Lower leg skin (tissue), 3 donors: ENCODE measurements at regions not wholly inside any gene's neighbourhood (a gene's known extent, or its start where the extent isn't known, plus 50 kb on each side); places are given as distances from the start of the nearest gene placed in this dataset.

Experiments
- POLR2A ChIP-seq, 2 donors: fragments of 450-650 bp; IDR thresholded peaks; one replicate each; pipeline ENCODE4 v1.6.1; 2016 to 2017; ENCODE audit warnings: antibody characterized with exemption in 2 of 2, mild to moderate bottlenecking in 1 of 2, moderate library complexity in 1 of 2
- TF ChIP-seq, protein P1 (sequence below), 3 donors: fragments of 450-650 bp; IDR thresholded peaks; one replicate each; pipeline ENCODE4 v1.5.1; 2016; ENCODE audit warnings: antibody characterized with exemption in 3 of 3, mild to moderate bottlenecking in 3 of 3, moderate library complexity in 2 of 3

DNA sequence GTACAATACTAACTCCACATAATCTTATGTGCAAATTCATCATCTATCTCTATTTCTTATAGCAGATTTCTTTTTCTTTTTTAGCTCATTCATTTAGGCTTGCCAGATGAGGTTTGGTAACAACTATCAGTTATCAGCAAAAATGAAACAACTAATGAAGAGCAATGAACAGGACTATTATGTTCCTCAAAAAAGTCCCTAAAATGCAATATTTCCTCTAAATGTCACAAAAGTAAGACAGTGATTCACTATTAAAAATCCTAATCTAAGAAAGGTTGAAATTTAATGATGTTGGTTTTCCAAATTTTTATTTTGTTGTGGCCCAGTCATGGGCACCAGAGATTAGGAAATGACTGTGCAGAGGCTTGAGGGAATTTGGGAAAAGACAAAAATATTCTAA lies 135.3 kb downstream of the PPIAL4G start:
- TF ChIP-seq, protein P1, sequence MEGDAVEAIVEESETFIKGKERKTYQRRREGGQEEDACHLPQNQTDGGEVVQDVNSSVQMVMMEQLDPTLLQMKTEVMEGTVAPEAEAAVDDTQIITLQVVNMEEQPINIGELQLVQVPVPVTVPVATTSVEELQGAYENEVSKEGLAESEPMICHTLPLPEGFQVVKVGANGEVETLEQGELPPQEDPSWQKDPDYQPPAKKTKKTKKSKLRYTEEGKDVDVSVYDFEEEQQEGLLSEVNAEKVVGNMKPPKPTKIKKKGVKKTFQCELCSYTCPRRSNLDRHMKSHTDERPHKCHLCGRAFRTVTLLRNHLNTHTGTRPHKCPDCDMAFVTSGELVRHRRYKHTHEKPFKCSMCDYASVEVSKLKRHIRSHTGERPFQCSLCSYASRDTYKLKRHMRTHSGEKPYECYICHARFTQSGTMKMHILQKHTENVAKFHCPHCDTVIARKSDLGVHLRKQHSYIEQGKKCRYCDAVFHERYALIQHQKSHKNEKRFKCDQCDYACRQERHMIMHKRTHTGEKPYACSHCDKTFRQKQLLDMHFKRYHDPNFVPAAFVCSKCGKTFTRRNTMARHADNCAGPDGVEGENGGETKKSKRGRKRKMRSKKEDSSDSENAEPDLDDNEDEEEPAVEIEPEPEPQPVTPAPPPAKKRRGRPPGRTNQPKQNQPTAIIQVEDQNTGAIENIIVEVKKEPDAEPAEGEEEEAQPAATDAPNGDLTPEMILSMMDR (IDR thresholded peaks at IDR 0.05) = no peak
- no peak for TF ChIP-seq POLR2A (IDR thresholded peaks at IDR 0.05)
